GM23338 (cell line): ENCODE measurements at regions not wholly inside any gene's neighbourhood (a gene's known extent, or its start where the extent isn't known, plus 50 kb on each side); places are given as distances from the start of the nearest gene placed in this dataset.

ENCODE experiments used
- CREB1 ChIP-seq: fragments of 250-450 bp; sonication (Bioruptor Pico); IDR thresholded peaks from 2 replicates; pipeline ENCODE4 v1.5.0; 2020; ENCODE audit warnings: low read depth, mild to moderate bottlenecking, moderate library complexity
- POLR2AphosphoS5 ChIP-seq: IDR thresholded peaks from 2 replicates; pipeline ENCODE4 v1.6.1; 2016; ENCODE audit warnings: antibody characterized with exemption, low read depth
- REST ChIP-seq: IDR thresholded peaks from one replicate; pipeline ENCODE4 v1.6.1; 2018; ENCODE audit warnings: antibody characterized with exemption; ENCODE audit not compliant: unreplicated experiment
- STAT1 ChIP-seq: IDR thresholded peaks from one replicate; pipeline ENCODE4 v1.6.1; 2016; ENCODE audit warnings: antibody characterized with exemption; ENCODE audit not compliant: unreplicated experiment
- TF ChIP-seq, protein P1 (sequence below): fragments of 250-450 bp; sonication (Bioruptor Pico); IDR thresholded peaks from 2 replicates; pipeline ENCODE4 v1.5.0; 2020; ENCODE audit warnings: mild to moderate bottlenecking, moderate library complexity

GRCh38 chr4:37535872-37536271 is 150.3 kb downstream of the RELL1 start (continued):
- TF ChIP-seq, protein P1, sequence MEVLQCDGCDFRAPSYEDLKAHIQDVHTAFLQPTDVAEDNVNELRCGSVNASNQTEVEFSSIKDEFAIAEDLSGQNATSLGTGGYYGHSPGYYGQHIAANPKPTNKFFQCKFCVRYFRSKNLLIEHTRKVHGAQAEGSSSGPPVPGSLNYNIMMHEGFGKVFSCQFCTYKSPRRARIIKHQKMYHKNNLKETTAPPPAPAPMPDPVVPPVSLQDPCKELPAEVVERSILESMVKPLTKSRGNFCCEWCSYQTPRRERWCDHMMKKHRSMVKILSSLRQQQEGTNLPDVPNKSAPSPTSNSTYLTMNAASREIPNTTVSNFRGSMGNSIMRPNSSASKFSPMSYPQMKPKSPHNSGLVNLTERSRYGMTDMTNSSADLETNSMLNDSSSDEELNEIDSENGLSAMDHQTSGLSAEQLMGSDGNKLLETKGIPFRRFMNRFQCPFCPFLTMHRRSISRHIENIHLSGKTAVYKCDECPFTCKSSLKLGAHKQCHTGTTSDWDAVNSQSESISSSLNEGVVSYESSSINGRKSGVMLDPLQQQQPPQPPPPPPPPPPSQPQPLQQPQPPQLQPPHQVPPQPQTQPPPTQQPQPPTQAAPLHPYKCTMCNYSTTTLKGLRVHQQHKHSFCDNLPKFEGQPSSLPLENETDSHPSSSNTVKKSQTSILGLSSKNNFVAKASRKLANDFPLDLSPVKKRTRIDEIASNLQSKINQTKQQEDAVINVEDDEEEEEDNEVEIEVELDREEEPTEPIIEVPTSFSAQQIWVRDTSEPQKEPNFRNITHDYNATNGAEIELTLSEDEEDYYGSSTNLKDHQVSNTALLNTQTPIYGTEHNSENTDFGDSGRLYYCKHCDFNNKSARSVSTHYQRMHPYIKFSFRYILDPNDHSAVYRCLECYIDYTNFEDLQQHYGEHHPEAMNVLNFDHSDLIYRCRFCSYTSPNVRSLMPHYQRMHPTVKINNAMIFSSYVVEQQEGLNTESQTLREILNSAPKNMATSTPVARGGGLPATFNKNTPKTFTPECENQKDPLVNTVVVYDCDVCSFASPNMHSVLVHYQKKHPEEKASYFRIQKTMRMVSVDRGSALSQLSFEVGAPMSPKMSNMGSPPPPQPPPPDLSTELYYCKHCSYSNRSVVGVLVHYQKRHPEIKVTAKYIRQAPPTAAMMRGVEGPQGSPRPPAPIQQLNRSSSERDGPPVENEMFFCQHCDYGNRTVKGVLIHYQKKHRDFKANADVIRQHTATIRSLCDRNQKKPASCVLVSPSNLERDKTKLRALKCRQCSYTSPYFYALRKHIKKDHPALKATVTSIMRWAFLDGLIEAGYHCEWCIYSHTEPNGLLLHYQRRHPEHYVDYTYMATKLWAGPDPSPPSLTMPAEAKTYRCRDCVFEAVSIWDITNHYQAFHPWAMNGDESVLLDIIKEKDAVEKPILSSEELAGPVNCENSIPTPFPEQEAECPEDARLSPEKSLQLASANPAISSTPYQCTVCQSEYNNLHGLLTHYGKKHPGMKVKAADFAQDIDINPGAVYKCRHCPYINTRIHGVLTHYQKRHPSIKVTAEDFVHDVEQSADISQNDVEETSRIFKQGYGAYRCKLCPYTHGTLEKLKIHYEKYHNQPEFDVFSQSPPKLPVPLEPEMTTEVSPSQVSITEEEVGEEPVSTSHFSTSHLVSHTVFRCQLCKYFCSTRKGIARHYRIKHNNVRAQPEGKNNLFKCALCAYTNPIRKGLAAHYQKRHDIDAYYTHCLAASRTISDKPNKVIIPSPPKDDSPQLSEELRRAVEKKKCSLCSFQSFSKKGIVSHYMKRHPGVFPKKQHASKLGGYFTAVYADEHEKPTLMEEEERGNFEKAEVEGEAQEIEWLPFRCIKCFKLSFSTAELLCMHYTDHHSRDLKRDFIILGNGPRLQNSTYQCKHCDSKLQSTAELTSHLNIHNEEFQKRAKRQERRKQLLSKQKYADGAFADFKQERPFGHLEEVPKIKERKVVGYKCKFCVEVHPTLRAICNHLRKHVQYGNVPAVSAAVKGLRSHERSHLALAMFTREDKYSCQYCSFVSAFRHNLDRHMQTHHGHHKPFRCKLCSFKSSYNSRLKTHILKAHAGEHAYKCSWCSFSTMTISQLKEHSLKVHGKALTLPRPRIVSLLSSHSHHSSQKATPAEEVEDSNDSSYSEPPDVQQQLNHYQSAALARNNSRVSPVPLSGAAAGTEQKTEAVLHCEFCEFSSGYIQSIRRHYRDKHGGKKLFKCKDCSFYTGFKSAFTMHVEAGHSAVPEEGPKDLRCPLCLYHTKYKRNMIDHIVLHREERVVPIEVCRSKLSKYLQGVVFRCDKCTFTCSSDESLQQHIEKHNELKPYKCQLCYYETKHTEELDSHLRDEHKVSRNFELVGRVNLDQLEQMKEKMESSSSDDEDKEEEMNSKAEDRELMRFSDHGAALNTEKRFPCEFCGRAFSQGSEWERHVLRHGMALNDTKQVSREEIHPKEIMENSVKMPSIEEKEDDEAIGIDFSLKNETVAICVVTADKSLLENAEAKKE (CRISPR knock-in tag): no peak
- TF ChIP-seq REST (no peak), POLR2AphosphoS5 (no peak), CREB1 (no peak), STAT1 (no peak)
